ENCODE measurements at regions not wholly inside any gene's neighbourhood (a gene's known extent, or its start where the extent isn't known, plus 50 kb on each side); places are given as distances from the start of the nearest gene placed in this dataset.

- Histone ChIP-seq H3K4me1 (ENCODE audit: low read depth) (no peaks in the 10 kb centered on the region), H3K9me3 (ENCODE audit: low read depth) (no peaks in the 10 kb centered on the region), H3K27ac (no peak overlapping the region), H3K4me3 (no peak overlapping the region), H3K36me3 (no peaks in the 10 kb centered on the region), H3K27me3 (no peaks in the 10 kb centered on the region)
- no peak for TF ChIP-seq CTCF (IDR thresholded peaks at IDR 0.05; ENCODE audit: low read depth, low read length)
- peak in 1 of 2 donors; percentile 7 for DNase-seq (ENCODE audit: low read depth in 1 of 2, low spot score in 1 of 2)
These were observed 352.5 kb upstream of the ADGRL3 start for GRCh38 chr4:60847614-60848013.

- Histone ChIP-seq H3K4me3 (no peak overlapping the region), H3K27me3 (no peaks in the 10 kb centered on the region), H3K36me3 (no peaks in the 10 kb centered on the region), H3K27ac (no peak overlapping the region), H3K4me1 (ENCODE audit: low read depth) (no peaks in the 10 kb centered on the region), H3K9me3 (ENCODE audit: low read depth) (no peaks in the 10 kb centered on the region)
- TF ChIP-seq CTCF (IDR thresholded peaks at IDR 0.05; ENCODE audit: low read depth, low read length) = no peak
- no peak for DNase-seq (ENCODE audit: low read depth in 1 of 2, low spot score in 1 of 2)
These were observed 342.9 kb upstream of the ADGRL3 start for GRCh38 chr4:60857130-60857753.

GRCh38 chr4:60863442-60863841 is 336.7 kb upstream of the ADGRL3 start:
- TF ChIP-seq CTCF (IDR thresholded peaks at IDR 0.05; ENCODE audit: low read depth, low read length) = no peak
- no peak for DNase-seq (ENCODE audit: low read depth in 1 of 2, low spot score in 1 of 2)
- Histone ChIP-seq H3K27me3 (no peaks in the 10 kb centered on the region), H3K9me3 (ENCODE audit: low read depth) (no peaks in the 10 kb centered on the region), H3K4me3 (no peak overlapping the region), H3K4me1 (ENCODE audit: low read depth) (no peaks in the 10 kb centered on the region), H3K36me3 (no peaks in the 10 kb centered on the region), H3K27ac (no peak overlapping the region)

- no peak overlapping the region for H3K4me3 ChIP-seq
- H3K27me3 ChIP-seq = no peaks in the 10 kb centered on the region
- peak; percentile 19 for TF ChIP-seq CTCF (IDR thresholded peaks at IDR 0.05; ENCODE audit: low read depth, low read length)
- H3K27ac ChIP-seq = no peak overlapping the region
- no peaks in the 10 kb centered on the region for H3K4me1 ChIP-seq (ENCODE audit: low read depth)
- H3K36me3 ChIP-seq = no peaks in the 10 kb centered on the region
- H3K9me3 ChIP-seq (ENCODE audit: low read depth) = no peaks in the 10 kb centered on the region
- peak; percentile 29 to 30 for DNase-seq (ENCODE audit: low read depth in 1 of 2, low spot score in 1 of 2)
These were observed 334.9 kb upstream of the ADGRL3 start for GRCh38 chr4:60865273-60865672.

GRCh38 chr4:60868232-60868960 is 331.7 kb upstream of the ADGRL3 start:
- no peaks in the 10 kb centered on the region for H3K27me3 ChIP-seq
- H3K27ac ChIP-seq = no peak overlapping the region
- no peaks in the 10 kb centered on the region for H3K9me3 ChIP-seq (ENCODE audit: low read depth)
- no peak for TF ChIP-seq CTCF (IDR thresholded peaks at IDR 0.05; ENCODE audit: low read depth, low read length)
- DNase-seq (ENCODE audit: low read depth in 1 of 2, low spot score in 1 of 2) = no peak
- no peaks in the 10 kb centered on the region for H3K36me3 ChIP-seq
- no peak overlapping the region for H3K4me3 ChIP-seq
- no peaks in the 10 kb centered on the region for H3K4me1 ChIP-seq (ENCODE audit: low read depth)
